NCI-H510A (cell line): ENCODE measurements at regions not wholly inside any gene's neighbourhood (a gene's known extent, or its start where the extent isn't known, plus 50 kb on each side); places are given as distances from the start of the nearest gene placed in this dataset.

ENCODE experiments used
- DNase-seq: peaks from one replicate; lab custom pipeline; 2025; lab: John Stamatoyannopoulos, UW

DNA sequence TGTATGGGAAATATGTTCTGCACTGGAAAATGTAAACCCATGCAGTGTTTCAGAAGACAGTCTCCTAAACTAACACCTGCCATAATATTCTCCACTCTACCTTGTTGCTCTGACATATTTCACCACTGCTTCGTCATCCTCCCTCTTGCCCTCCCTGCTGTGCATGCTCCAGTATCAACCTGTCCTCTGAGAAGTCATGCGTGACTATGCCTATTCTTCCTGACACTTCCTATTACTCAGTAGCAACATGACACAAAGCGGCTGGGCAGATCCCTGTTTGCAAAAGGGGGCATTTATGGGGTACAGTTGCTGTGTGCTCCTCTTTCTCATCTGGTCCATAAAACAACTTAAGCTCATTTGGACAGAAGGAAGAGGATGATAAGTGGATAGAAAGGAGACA lies 805.6 kb upstream of the EEF2KMT start:
- no peak for DNase-seq

GRCh38 chr16:5900046-5900445 lies 802.5 kb upstream of the EEF2KMT start:
- DNase-seq, result no peak

- no peak for DNase-seq
Measured at GRCh38 chr16:5895976-5896375, 798.4 kb upstream of the EEF2KMT start.

DNA sequence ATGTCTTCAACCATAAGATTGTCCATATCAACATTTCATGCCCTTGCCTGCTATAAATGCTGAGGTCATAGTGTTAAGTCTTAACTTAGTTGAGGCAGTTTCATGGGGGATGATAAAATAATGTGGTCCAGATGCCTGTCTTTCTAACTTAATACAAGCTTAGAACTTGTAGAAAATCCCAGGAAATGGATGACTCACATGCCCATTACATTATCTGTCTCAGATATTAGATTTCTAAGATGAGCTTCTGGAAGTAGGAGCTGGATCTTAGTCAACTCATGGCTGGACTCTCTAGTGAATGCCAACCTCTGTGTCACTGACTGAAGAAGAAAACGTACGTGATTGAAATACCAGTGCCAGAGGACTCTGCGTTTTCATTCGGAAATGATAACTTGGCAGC lies 797.5 kb upstream of the EEF2KMT start:
- no peak for DNase-seq

GRCh38 chr16:5891296-5891695 lies 793.7 kb upstream of the EEF2KMT start:
- DNase-seq, result no peak

GRCh38 chr16:5885521-5885920 lies 787.9 kb upstream of the EEF2KMT start:
- DNase-seq, result no peak

GRCh38 chr16:5884996-5885395 lies 787.4 kb upstream of the EEF2KMT start:
- DNase-seq, result no peak

- no peak for DNase-seq
Measured at GRCh38 chr16:5884339-5884738, 786.7 kb upstream of the EEF2KMT start.

DNA sequence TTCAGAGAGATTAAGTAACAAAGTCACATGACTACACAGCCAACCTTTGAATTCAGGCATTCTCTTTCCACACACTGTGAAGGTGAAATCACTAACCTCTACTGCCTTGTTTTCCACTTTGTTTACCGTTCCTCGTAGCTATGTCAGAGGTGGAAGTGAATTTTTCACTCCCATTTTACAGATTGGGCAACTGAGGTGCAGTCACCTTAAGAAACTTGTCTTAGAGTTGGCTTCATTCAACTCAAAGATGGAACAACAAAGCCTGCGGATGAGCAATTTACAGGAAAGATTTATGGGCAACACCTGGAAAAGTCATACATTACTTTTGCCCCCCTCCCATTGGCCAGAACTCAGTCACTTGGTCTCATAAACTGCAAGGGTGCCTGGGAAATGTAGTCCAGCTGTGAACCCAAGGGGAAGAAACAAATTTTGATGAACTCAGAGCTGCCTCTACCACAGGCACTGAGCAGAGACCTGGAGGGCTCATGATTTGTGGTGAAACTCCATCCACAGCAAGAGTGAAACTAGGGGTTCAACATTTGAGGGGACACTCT lies 784.6 kb upstream of the EEF2KMT start:
- DNase-seq, result no peak

DNA sequence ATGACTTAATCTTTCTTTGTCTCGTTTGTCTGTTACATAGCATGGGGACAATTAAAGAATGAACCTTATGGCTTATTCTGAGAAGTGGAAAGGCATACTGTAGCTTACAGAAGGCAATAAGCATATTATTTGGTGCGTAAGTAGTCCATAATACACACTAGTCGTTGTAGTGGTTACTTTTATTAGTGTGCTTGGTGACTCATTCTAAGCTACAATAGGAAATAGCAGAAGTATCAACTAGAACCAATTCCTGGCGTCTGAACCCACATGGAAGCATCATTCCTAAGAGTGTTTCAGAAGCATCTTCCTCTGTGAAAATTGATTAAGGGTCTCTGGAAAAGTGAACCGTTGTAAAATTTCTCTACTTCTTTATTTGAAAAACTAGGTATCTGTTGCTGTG lies 777.8 kb upstream of the EEF2KMT start:
- DNase-seq, result no peak

- DNase-seq, result no peak
Measured at GRCh38 chr16:5874899-5875298, 777.3 kb upstream of the EEF2KMT start.

DNA sequence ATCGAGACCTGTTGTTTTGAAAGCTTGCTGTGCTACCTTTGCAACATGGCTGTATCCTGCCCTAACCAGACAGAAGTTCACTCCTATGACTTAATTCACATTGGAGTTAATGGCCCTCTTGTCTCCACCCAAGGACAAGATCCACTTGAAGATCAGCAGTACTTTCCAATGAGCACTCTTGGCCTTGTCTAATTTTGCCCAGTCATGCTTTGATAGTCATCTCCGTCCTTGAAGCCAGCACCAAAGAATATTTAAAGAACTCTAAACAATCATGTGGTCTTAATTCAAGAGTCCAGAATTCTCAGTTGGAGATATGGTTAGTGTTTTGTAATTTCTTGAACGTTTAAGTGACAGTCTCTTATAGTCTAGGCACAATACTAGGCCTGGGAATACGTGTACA lies 775.6 kb upstream of the EEF2KMT start:
- DNase-seq, result no peak

DNA sequence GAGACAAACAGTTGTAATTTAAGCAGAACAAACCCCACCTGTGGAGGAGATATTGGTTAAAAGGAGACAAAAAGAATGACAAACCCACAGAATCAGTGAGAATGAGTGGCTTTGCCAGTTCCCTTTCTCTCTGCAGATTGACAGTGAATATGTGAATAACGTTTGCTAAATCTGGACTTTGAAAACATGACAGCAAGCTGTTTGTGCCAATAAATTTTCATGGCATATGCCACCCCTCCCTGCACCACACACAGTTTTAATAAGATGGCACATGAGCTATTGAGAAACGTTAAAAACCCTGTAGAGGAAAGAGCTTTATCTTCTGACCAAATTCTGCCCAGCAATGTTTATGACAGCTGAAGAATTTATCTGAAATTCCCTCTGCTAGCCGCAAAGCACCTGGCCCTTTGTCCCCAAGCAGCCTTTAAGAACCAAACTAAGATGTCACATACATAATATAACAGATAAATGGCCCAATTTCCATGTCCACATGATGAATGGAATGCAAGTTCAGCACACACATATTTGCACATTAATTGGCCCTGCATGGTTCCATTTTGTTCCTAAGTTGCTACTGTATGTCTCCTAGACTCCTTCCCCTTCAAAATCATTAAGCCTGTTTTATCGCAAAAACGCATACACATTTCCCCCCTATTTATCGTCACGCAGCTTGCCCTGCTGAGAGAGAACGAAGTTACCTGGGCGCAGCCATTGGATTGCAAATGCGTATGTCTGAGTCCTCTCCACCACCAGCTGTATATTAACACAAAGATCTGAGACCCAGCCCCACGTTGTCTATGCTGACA lies 773.5 kb upstream of the EEF2KMT start:
- DNase-seq, result no peak

GRCh38 chr16:5867250-5867649 lies 769.7 kb upstream of the EEF2KMT start:
- DNase-seq, result no peak

- no peak for DNase-seq
Measured at GRCh38 chr16:5865236-5865635, 767.6 kb upstream of the EEF2KMT start.

DNA sequence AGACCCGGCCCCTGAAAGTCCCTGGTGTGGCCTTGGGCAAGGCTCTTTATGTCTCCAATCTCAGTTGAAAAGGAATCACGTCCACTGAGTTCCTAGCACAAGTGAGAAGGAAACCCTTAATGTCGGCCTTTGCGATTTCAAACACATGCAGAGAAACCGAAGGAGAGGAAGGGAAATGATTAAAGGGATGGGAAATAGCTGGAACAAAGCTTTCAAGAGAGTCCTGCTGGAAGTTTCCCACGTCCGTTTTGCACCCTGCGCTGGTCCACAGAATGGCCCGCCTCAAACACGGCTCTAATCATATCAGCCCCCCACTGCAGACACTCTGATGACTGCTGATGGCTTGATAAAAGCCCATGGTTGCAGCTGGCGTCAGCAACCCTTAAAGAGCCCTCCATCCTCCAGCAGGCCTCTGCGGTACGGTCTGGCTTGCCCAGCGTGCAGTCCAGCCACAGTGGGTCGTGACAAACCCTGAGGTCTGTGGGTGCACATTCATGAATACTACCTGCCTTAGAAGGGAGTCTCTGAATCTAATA lies 765.5 kb upstream of the EEF2KMT start:
- no peak for DNase-seq

- no peak for DNase-seq
Measured at GRCh38 chr16:5862103-5862840, 764.7 kb upstream of the EEF2KMT start.

GRCh38 chr16:5861241-5861640 lies 763.6 kb upstream of the EEF2KMT start:
- DNase-seq, result no peak

DNA sequence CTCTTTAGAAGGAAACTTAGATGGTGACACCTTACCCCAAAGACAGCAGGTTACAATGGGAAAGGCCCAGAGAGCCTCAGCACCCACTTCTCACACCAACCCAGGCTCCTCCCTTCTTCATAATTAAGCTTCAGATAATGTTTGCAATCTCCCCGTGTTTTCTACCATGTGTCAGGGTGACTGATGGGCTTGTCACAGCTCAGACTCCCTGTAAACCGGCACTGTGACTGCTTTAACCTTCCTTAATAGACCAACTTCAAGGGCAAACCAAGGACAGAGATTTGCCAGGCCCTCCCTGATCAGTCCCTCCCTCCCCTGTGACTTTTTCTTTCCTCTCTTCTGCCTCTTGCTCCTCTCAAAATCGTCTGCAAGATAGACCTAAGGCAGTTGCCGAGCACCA lies 760.6 kb upstream of the EEF2KMT start:
- no peak for DNase-seq

GRCh38 chr16:5854027-5854426 lies 756.4 kb upstream of the EEF2KMT start:
- no peak for DNase-seq

DNA sequence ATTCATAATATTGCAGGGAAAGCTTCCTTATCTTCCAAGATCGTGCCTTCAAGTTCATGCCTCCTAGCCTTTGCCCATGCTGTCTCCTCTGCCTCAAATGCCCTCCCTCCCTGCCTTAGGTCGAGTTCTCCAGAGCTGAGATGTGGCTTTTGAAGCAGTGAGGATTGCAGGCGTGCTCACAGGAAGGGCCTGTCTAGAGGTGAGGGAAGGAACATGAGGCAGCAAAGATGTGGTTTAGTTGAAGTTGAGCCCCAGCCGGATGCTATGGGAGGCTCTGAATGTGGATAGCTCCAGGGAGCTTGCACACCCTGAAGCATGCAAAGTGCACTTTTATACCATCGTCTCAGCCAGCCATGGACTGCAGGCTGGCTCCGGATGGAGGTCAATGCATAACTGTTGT lies 754.6 kb upstream of the EEF2KMT start:
- DNase-seq, result no peak

DNA sequence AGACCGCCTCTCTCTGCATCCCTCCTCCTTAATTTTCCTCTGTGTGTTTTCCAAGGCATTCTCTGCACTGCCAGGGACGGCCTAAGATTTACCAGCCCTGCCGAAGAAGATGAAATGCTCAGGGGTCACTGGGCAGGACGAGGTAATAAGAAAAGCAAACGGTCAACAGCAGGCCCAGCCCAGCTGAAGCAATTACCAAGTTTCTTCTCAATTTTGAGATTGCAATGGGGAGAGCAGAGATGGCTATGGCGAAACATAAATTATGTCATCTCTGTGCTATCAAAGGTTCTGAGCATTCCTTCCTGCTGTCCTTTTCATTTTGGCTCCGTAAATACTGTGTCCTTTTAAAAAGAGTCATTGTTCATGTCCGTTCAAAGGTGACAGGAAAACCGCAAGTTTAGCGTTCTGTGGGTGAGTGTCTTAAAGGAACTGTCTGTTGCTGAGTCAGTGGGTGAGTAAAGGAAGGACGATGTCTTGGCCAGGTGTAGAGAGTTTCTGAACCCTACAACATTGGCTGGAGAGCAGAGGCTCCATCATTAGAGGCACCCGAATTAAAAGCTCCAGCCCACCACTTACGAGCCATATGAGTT lies 753.9 kb upstream of the EEF2KMT start:
- DNase-seq, result no peak
